GM12878 (cell line): ENCODE measurements at regions not wholly inside any gene's neighbourhood (a gene's known extent, or its start where the extent isn't known, plus 50 kb on each side); places are given as distances from the start of the nearest gene placed in this dataset.

Experiments
- ATAC-seq: fragments of 200-7000 bp; cut with Tn5 transposase; 3 replicates; pipeline ENCODE4 v1.9.1; 2020; ENCODE audit warnings: mild to moderate bottlenecking, moderate library complexity
- BruUV-seq: library from RNA; stranded (reverse); fragments of 400-500 nt; replicated peaks from 2 replicates; lab custom pipeline; 2021; lab: Mats Ljungman, UMichigan
- CTCF ChIA-PET: fragments of 300-600 bp; sonication (Branson Sonifier 250); formaldehyde crosslinking; extraction: SDS; loops from one replicate; lab custom pipeline; 2021; ENCODE audit warnings: inconsistent platforms; lab: Yijun Ruan, JAX
- POLR2A ChIA-PET: fragments of 350-600 bp; formaldehyde crosslinking; extraction: SDS; loops from one replicate; lab custom pipeline; 2021; ENCODE audit warnings: inconsistent platforms; lab: Charles Lee
- RAD21 ChIA-PET: fragments of 300-600 bp; sonication (Branson Sonifier 250); formaldehyde crosslinking; loops from one replicate; lab custom pipeline; 2023; ENCODE audit warnings: antibody characterized with exemption; ENCODE audit not compliant: unreplicated experiment; lab: Charles Lee
- SMC1A ChIA-PET: fragments of 300-600 bp; sonication (Branson Sonifier 250); formaldehyde crosslinking; loops from one replicate; lab custom pipeline; 2023; ENCODE audit not compliant: unreplicated experiment, uncharacterized antibody; lab: Charles Lee
- DNase-seq: peaks from one replicate; pipeline ENCODE4 v3.0.0-alpha.2; 2011; ENCODE audit warnings: low read depth, low spot score
- FAIRE-seq: peaks from 3 replicates; lab custom pipeline; 2011; peaks lifted over from hg19 to GRCh38; lab: Jason Lieb, UNC
- H2AFZ ChIP-seq: 2 replicates; pipeline ENCODE4 v1.6.0; 2011; ENCODE audit warnings: low read depth, low read length, control low read depth; ENCODE audit not compliant: control insufficient read depth
- H3K27ac ChIP-seq: 2 replicates; pipeline ENCODE4 v1.5.1; 2011; ENCODE audit warnings: control low read depth; ENCODE audit not compliant: control insufficient read depth, insufficient read depth
- H3K27me3 ChIP-seq, 2 experiments: replicated peaks in 1 of 2; 2 replicates each; pipeline versions ENCODE4 v1.6.0 to v1.6.1; 2011; ENCODE audit warnings: low read length in 1 of 2; ENCODE audit not compliant: control insufficient read depth in 2 of 2, insufficient read depth in 2 of 2
- H3K36me3 ChIP-seq, 2 experiments: 2 replicates each; pipeline ENCODE4 v1.5.1; 2011; ENCODE audit warnings: low read length in 1 of 2; ENCODE audit not compliant: control insufficient read depth in 2 of 2, insufficient read depth in 2 of 2
- H3K4me1 ChIP-seq: 2 replicates; pipeline ENCODE4 v1.6.1; 2011; ENCODE audit warnings: mild to moderate bottlenecking, low read length, moderate library complexity, mixed read lengths; ENCODE audit not compliant: control insufficient read depth, insufficient read depth
- H3K4me2 ChIP-seq: 2 replicates; pipeline ENCODE4 v1.6.0; 2011; ENCODE audit warnings: control low read depth; ENCODE audit not compliant: control insufficient read depth, insufficient read depth
- H3K4me3 ChIP-seq: fragments of 200-600 bp; sonication (generic); 2 replicates; pipeline ENCODE4 v1.5.1; 2016
- H3K79me2 ChIP-seq: 2 replicates; pipeline ENCODE4 v1.6.0; 2011; ENCODE audit warnings: low read length; ENCODE audit not compliant: control insufficient read depth, insufficient read depth
- H3K9ac ChIP-seq: 2 replicates; pipeline ENCODE4 v1.8.0; 2011; ENCODE audit warnings: low read length, control low read depth, mixed read lengths; ENCODE audit not compliant: control insufficient read depth, insufficient read depth
- H3K9me3 ChIP-seq: replicated peaks from 3 replicates; pipeline ENCODE4 v1.5.1; 2011; ENCODE audit warnings: mild to moderate bottlenecking, low read length; ENCODE audit not compliant: control insufficient read depth, insufficient read depth
- H4K20me1 ChIP-seq: 2 replicates; pipeline ENCODE4 v1.6.0; 2011; ENCODE audit not compliant: control insufficient read depth, insufficient read depth
- BCLAF1 ChIP-seq: fragments of 450-650 bp; IDR thresholded peaks from 2 replicates; pipeline ENCODE4 v1.6.1; 2017; ENCODE audit warnings: antibody characterized with exemption, mild to moderate bottlenecking, moderate library complexity
- CEBPB ChIP-seq, 2 experiments: fragments of 150-350 bp in 1 of 2; IDR thresholded peaks; 2 replicates each; pipeline ENCODE4 v1.6.1; 2012 to 2014; ENCODE audit warnings: low read depth in 2 of 2, low read length in 2 of 2, borderline replicate concordance in 1 of 2, inconsistent platforms in 1 of 2
- CHD1 ChIP-seq: IDR thresholded peaks from 2 replicates; pipeline ENCODE4 v1.6.1; 2012; ENCODE audit warnings: low read depth, low read length, improper control_type of control experiment
- CUX1 ChIP-seq: IDR thresholded peaks from 2 replicates; pipeline ENCODE4 v1.6.1; 2012; ENCODE audit warnings: improper control_type of control experiment, low read depth, low read length; ENCODE audit not compliant: insufficient replicate concordance
- FOXM1 ChIP-seq: IDR thresholded peaks from 2 replicates; pipeline ENCODE4 v1.6.1; 2012; ENCODE audit warnings: low read depth, mild to moderate bottlenecking, inconsistent platforms, low read length, moderate library complexity
- MXI1 ChIP-seq: fragments of 150-350 bp; IDR thresholded peaks from 2 replicates; pipeline ENCODE4 v1.6.1; 2011; ENCODE audit warnings: low read depth, mild to moderate bottlenecking, inconsistent platforms, low read length, improper control_type of control experiment
- RB1 ChIP-seq: fragments of 450-650 bp; formaldehyde crosslinking; IDR thresholded peaks from 2 replicates; pipeline ENCODE4 v1.6.1; 2017; ENCODE audit warnings: mild to moderate bottlenecking, borderline replicate concordance
- SMARCA5 ChIP-seq: fragments of 450-650 bp; IDR thresholded peaks from 2 replicates; pipeline ENCODE4 v1.6.1; 2017; ENCODE audit warnings: mild to moderate bottlenecking
- WRNIP1 ChIP-seq: IDR thresholded peaks from 2 replicates; pipeline ENCODE4 v1.6.1; 2011; ENCODE audit warnings: low read depth, low read length, improper control_type of control experiment, borderline replicate concordance
- ZBED1 ChIP-seq: IDR thresholded peaks from 2 replicates; pipeline ENCODE4 v1.6.1; 2016; ENCODE audit warnings: borderline replicate concordance
- ZBTB4 ChIP-seq: fragments of 450-650 bp; formaldehyde crosslinking; IDR thresholded peaks from 2 replicates; pipeline ENCODE4 v1.4.0; 2022; ENCODE audit warnings: mild to moderate bottlenecking, moderate library complexity
- WGBS: methylation state at CpG from one replicate; pipeline ENCODE4 v1.1.6; 2016; ENCODE audit warnings: low lambda C conversion rate; ENCODE audit not compliant: insufficient replicate concordance, insufficient coverage; ENCODE audit errors: missing lambda C conversion rate; 5-methylcytosine and 5-hydroxymethylcytosine counted together
- in situ Hi-C: fragments of 300-500 bp; cut with MboI; formaldehyde crosslinking; loops from 9 replicates; pipeline ENCODE4 v1.14.3; 2018; ENCODE audit warnings: mixed read lengths
- intact Hi-C: fragments of 100-400 bp; cut with micrococcal nuclease; formaldehyde crosslinking; loops from one replicate; pipeline ENCODE4 v1.14.2; 2022; ENCODE audit not compliant: unreplicated experiment

GRCh38 chr10:128416231-128416630 lies 290.0 kb upstream of the MKI67 start:
- ChIA-PET RAD21 (no interaction called here), CTCF (no interaction called here), POLR2A (no interaction called here), SMC1A (no interaction called here)
- no peaks in the 10 kb centered on the region for H3K79me2 ChIP-seq
- no peaks in the 10 kb centered on the region for H3K9me3 ChIP-seq
- H3K9ac ChIP-seq, result no peak overlapping the region
- H2AFZ ChIP-seq, result no peak overlapping the region
- intact Hi-C loops, result no loop called here
- in situ Hi-C loops, result no loop called here
- DNase-seq (no peak), FAIRE-seq (no peak), ATAC-seq (no peak)
- H3K27ac ChIP-seq, result no peak overlapping the region
- no peak overlapping the region for H3K4me2 ChIP-seq
- H3K4me1 ChIP-seq, result no peaks in the 10 kb centered on the region
- no peaks in the 10 kb centered on the region for H4K20me1 ChIP-seq
- BruUV-seq, result no TSS peak
- no peaks in the 10 kb centered on the region for H3K27me3 ChIP-seq
- H3K36me3 ChIP-seq, result no peaks in the 10 kb centered on the region
- 14% methylated on average over 6 of the region's 6 CpGs for WGBS
- H3K4me3 ChIP-seq, result no peak overlapping the region
- TF ChIP-seq WRNIP1 (no peak), ZBTB4 (CRISPR knock-in tag) (no peak), RB1 (no peak), SMARCA5 (no peak), MXI1 (no peak), CHD1 (no peak), CUX1 (no peak), BCLAF1 (no peak), ZBED1 (no peak), FOXM1 (no peak), CEBPB (IDR thresholded peaks at IDR 0.05; ENCODE audit: borderline replicate concordance in 1 of 2, low read depth in 2 of 2, low read length in 2 of 2) (no peak)
